ENCODE measurements at regions not wholly inside any gene's neighbourhood (a gene's known extent, or its start where the extent isn't known, plus 50 kb on each side); places are given as distances from the start of the nearest gene placed in this dataset.

- DNase-seq, result no peak
Measured at GRCh38 chr12:70165450-70165849, 77.8 kb upstream of the CNOT2 start.

GRCh38 chr12:70176290-70176689 lies 66.9 kb upstream of the CNOT2 start:
- no peak for DNase-seq

GRCh38 chr12:70177631-70178030 lies 65.6 kb upstream of the CNOT2 start:
- no peak for DNase-seq

- DNase-seq, result no peak
Measured at GRCh38 chr12:70178038-70178437, 65.2 kb upstream of the CNOT2 start.

DNA sequence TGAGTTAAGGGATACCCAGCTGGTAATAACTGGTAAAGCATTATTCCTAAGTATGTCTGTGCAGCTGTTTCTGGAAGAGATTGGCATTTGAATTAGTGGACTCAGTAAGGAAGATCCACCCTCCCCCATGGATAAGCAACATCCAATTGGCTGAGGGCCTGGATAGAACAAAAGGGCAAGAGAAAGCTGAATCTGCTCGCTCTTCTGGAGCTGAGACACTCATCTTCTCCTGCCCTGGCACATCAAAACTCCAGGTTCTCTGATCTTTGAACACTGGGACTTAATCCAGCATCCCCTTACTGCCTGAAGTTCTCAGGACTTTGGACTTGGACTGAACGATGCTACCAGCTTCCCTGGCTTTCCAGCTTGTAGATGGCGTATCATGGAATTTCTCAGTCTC lies 63.1 kb upstream of the CNOT2 start:
- DNase-seq, result no peak

GRCh38 chr12:70185301-70185700 lies 57.9 kb upstream of the CNOT2 start:
- no peak for DNase-seq

GRCh38 chr12:70186436-70186835 lies 56.8 kb upstream of the CNOT2 start:
- no peak for DNase-seq

- DNase-seq, result no peak
Measured at GRCh38 chr12:70190262-70191010, 52.8 kb upstream of the CNOT2 start.

All from NCI-H510A treated with DMSO at 0.1 percent for 48 hours (cell line).